ENCODE measurements at regions not wholly inside any gene's neighbourhood (a gene's known extent, or its start where the extent isn't known, plus 50 kb on each side); places are given as distances from the start of the nearest gene placed in this dataset.

- no peak for TF ChIP-seq CTCF (IDR thresholded peaks at IDR 0.05; ENCODE audit: low read depth, low read length)
- TF ChIP-seq EZH2phosphoT487 (IDR thresholded peaks at IDR 0.05; ENCODE audit: low read depth) = no peak
Observed at GRCh38 chr12:14264316-14264715, 101.2 kb upstream of the ATF7IP start.

All from OCI-LY3 (cell line).